ENCODE measurements at regions not wholly inside any gene's neighbourhood (a gene's known extent, or its start where the extent isn't known, plus 50 kb on each side); places are given as distances from the start of the nearest gene placed in this dataset.

GRCh38 chr11:115665175-115665821 lies 161.1 kb upstream of the CADM1 start:
- no peak for TF ChIP-seq POLR2A (IDR thresholded peaks at IDR 0.05)
- TF ChIP-seq POLR2AphosphoS5 (IDR thresholded peaks at IDR 0.05) = no peak
- TF ChIP-seq EP300 (IDR thresholded peaks at IDR 0.05) = no peak
- no peak for TF ChIP-seq CTCF (IDR thresholded peaks at IDR 0.05)
- Histone ChIP-seq H3K9me3 (no peaks in the 10 kb centered on the region), H3K27ac (no peak overlapping the region), H3K27me3 (peaks cover 0 to 7% (median under 1%) of the 10 kb centered on the region in 3 donors), H3K4me1 (no peaks in the 10 kb centered on the region), H3K4me3 (no peak overlapping the region), H3K36me3 (no peaks in the 10 kb centered on the region)
- WGBS, 2 donors = 82 to 88% methylated on average over 15 of the region's 15 CpGs
- intact Hi-C loops (cut with DNase I) = no loop called here
- DNase-seq = peak; percentile 13

- H3K27me3 ChIP-seq = peaks cover 0 to 17% (median 10%) of the 10 kb centered on the region in 3 donors
- H3K9me3 ChIP-seq = no peaks in the 10 kb centered on the region
- H3K4me3 ChIP-seq = no peak overlapping the region
- DNase-seq = no peak
- TF ChIP-seq POLR2AphosphoS5 (IDR thresholded peaks at IDR 0.05) = no peak
- TF ChIP-seq POLR2A (IDR thresholded peaks at IDR 0.05) = no peak
- no peak for TF ChIP-seq EP300 (IDR thresholded peaks at IDR 0.05)
- TF ChIP-seq CTCF (IDR thresholded peaks at IDR 0.05) = no peak
- peaks cover 0 to 9% (median 7%) of the 10 kb centered on the region in 4 donors for H3K4me1 ChIP-seq
- 90 to 93% methylated on average over 3 of the region's 3 CpGs for WGBS, 2 donors
- no peaks in the 10 kb centered on the region for H3K36me3 ChIP-seq
- intact Hi-C loops (cut with DNase I) = no loop called here
- H3K27ac ChIP-seq = no peak overlapping the region
These were observed 160.1 kb upstream of the CADM1 start for GRCh38 chr11:115664313-115664712.

GRCh38 chr11:115663790-115664189 lies 159.6 kb upstream of the CADM1 start:
- no peaks in the 10 kb centered on the region for H3K9me3 ChIP-seq

GRCh38 chr11:115660030-115660805 lies 156.0 kb upstream of the CADM1 start:
- no peak for DNase-seq
- intact Hi-C loops (cut with DNase I) = no loop called here
- TF ChIP-seq POLR2A (IDR thresholded peaks at IDR 0.05) (no peak), POLR2AphosphoS5 (IDR thresholded peaks at IDR 0.05) (no peak), EP300 (IDR thresholded peaks at IDR 0.05) (no peak), CTCF (IDR thresholded peaks at IDR 0.05) (no peak)
- Histone ChIP-seq H3K36me3 (no peaks in the 10 kb centered on the region), H3K9me3 (no peaks in the 10 kb centered on the region), H3K4me3 (peak overlapping the region in 2 of 4 donors; percentile 44 to 47), H3K27ac (no peak overlapping the region), H3K27me3 (peaks cover 0 to 36% (median 15%) of the 10 kb centered on the region in 3 donors), H3K4me1 (peaks cover 0 to 15% (median 12%) of the 10 kb centered on the region in 4 donors)
- WGBS, 2 donors = 20 to 22% methylated on average over 30 of the region's 30 CpGs

More at GRCh38 chr11:115663790-115664189, 159.6 kb upstream of the CADM1 start:
- Histone ChIP-seq H3K27me3 (peaks cover 0 to 23% (median 15%) of the 10 kb centered on the region in 3 donors), H3K36me3 (no peaks in the 10 kb centered on the region), H3K27ac (no peak overlapping the region), H3K4me3 (no peak overlapping the region), H3K4me1 (peaks cover 0 to 14% (median 11%) of the 10 kb centered on the region in 4 donors)
- WGBS, 2 donors = 90 to 91% methylated on average over 6 of the region's 6 CpGs
- DNase-seq = no peak
- intact Hi-C loops (cut with DNase I) = no loop called here
- TF ChIP-seq CTCF (IDR thresholded peaks at IDR 0.05) (no peak), POLR2AphosphoS5 (IDR thresholded peaks at IDR 0.05) (no peak), EP300 (IDR thresholded peaks at IDR 0.05) (no peak), POLR2A (IDR thresholded peaks at IDR 0.05) (no peak)
